Thyroid gland (tissue), 4 donors: ENCODE measurements at regions not wholly inside any gene's neighbourhood (a gene's known extent, or its start where the extent isn't known, plus 50 kb on each side); places are given as distances from the start of the nearest gene placed in this dataset.

Experiments
- POLR2A ChIP-seq, 2 donors: fragments of 450-650 bp; IDR thresholded peaks; one replicate each; pipeline ENCODE4 v1.6.1; 2017; ENCODE audit warnings: antibody characterized with exemption in 2 of 2, mild to moderate bottlenecking in 2 of 2, moderate library complexity in 1 of 2
- TF ChIP-seq, protein P1 (sequence below), 6 experiments: fragments of 200-600 bp in 3 of 6; fragments of 450-650 bp in 3 of 6; sonication (generic) in 3 of 6; IDR thresholded peaks; one replicate each; pipeline ENCODE4 v1.5.1; 2016 to 2019; ENCODE audit warnings: antibody characterized with exemption in 6 of 6, mild to moderate bottlenecking in 2 of 6, inconsistent platforms in 1 of 6, moderate library complexity in 1 of 6

DNA sequence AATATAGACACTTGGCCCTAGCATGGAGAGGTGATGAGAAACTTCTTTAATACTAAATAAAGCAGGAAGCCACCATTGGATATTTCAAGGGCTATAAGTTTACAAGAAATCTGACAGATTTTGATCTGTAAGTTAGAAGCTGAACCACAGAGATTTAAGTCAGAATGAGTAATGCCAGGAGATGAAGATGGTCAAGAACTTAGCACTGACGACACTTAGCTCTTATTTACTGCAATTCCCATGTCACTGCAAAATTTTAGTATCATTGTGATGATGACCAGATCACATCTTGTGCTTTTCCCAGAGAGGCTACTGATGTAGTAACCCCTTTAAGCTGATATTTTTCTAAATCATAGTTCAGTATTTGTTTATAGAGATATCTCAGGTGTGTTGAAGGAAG is 59.4 kb upstream of the CD96 start:
- no peak for TF ChIP-seq POLR2A (IDR thresholded peaks at IDR 0.05)
- TF ChIP-seq, protein P1, sequence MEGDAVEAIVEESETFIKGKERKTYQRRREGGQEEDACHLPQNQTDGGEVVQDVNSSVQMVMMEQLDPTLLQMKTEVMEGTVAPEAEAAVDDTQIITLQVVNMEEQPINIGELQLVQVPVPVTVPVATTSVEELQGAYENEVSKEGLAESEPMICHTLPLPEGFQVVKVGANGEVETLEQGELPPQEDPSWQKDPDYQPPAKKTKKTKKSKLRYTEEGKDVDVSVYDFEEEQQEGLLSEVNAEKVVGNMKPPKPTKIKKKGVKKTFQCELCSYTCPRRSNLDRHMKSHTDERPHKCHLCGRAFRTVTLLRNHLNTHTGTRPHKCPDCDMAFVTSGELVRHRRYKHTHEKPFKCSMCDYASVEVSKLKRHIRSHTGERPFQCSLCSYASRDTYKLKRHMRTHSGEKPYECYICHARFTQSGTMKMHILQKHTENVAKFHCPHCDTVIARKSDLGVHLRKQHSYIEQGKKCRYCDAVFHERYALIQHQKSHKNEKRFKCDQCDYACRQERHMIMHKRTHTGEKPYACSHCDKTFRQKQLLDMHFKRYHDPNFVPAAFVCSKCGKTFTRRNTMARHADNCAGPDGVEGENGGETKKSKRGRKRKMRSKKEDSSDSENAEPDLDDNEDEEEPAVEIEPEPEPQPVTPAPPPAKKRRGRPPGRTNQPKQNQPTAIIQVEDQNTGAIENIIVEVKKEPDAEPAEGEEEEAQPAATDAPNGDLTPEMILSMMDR (IDR thresholded peaks at IDR 0.05): no peak
